ACC112 (cell line): ENCODE measurements at regions not wholly inside any gene's neighbourhood (a gene's known extent, or its start where the extent isn't known, plus 50 kb on each side); places are given as distances from the start of the nearest gene placed in this dataset.
"Not testable (repeated sequence)": the region's sequence is repeated elsewhere in the genome, so short reads cannot be mapped to it uniquely, and the experiment has no call there.

ENCODE experiments used
- H2AFZ ChIP-seq: fragments of 200-600 bp; sonication (generic); one replicate; pipeline ENCODE4 v1.6.0; 2017; ENCODE audit warnings: antibody characterized with exemption, low read length; ENCODE audit not compliant: unreplicated experiment
- H3K27ac ChIP-seq: fragments of 200-600 bp; sonication (generic); 2 replicates; pipeline ENCODE4 v1.5.1; 2014; ENCODE audit warnings: low read depth, mild to moderate bottlenecking, antibody characterized with exemption, low read length, moderate library complexity
- H3K27me3 ChIP-seq: fragments of 200-600 bp; sonication (generic); 2 replicates; pipeline ENCODE4 v1.6.1; 2014; ENCODE audit warnings: mild to moderate bottlenecking, antibody characterized with exemption, low read length, moderate library complexity, mixed read lengths; ENCODE audit not compliant: insufficient read depth
- H3K36me3 ChIP-seq: fragments of 200-600 bp; sonication (generic); 2 replicates; pipeline ENCODE4 v1.6.1; 2016; ENCODE audit warnings: mild to moderate bottlenecking, antibody characterized with exemption, low read length, moderate library complexity, mixed read lengths; ENCODE audit not compliant: insufficient read depth
- H3K4me1 ChIP-seq: fragments of 200-600 bp; sonication (generic); one replicate; pipeline ENCODE4 v1.6.1; 2016; ENCODE audit warnings: low read length, mixed read lengths; ENCODE audit not compliant: insufficient read depth, unreplicated experiment, control insufficient read depth
- H3K4me3 ChIP-seq: fragments of 200-600 bp; sonication (generic); 2 replicates; pipeline ENCODE4 v1.5.1; 2014; ENCODE audit warnings: mild to moderate bottlenecking, low read depth, low read length
- H3K79me2 ChIP-seq: fragments of 200-600 bp; sonication (generic); one replicate; pipeline ENCODE4 v1.6.0; 2016; ENCODE audit warnings: low read length; ENCODE audit not compliant: control insufficient read depth, unreplicated experiment, insufficient read depth

DNA sequence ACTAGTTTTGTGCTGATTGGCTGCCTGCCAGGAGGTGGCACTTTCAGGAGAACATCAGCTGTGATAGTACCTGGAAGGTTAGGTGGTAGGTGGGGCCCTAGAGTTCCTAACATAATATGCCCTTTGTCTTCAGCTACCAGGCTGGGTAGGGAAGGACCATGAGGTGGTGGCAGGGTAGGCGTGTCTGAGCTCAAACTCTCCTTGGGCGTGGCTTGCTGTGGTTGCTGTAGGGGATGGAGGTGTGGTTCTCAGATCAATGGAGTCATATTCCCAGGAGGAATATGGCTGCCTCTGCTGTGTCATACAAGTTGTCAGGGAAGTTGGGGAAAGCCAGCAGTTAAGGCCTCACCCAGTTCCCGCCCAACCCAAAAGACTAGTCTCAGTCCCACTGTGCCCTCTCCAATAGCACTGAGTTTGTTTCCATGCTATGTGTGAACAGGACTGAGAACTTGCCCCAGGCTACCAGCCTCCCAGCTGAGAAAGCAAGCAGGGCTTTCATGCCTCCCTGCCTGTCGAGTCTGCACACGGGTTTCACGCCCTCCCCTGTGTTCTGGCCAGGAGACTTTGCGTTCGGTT lies 107.7 kb downstream of the CHCHD4 start:
- Histone ChIP-seq H3K36me3 (no peaks in the 10 kb centered on the region), H3K27me3 (no peaks in the 10 kb centered on the region), H3K27ac (no peak overlapping the region), H3K4me1 (no peaks in the 10 kb centered on the region), H3K79me2 (no peaks in the 10 kb centered on the region), H3K4me3 (no peak overlapping the region), H2AFZ (no peak overlapping the region)

DNA sequence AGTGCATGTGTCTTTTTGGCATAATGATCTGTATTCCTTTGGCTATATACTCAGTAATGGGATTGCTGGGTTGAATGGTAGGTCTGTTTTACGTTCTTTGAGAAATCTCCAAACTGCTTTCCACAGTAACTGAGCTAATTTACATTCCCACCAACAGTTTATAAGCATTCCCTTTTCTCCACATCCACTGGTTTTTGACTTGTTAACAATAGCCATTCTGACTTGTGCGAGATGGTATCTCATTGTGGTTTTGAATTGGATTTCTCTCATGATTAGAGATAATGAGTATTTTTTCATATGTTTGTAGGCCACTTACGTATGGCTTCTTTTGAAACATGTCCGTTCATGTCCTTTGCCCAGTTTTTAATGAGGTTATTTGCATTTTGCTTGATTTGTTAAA lies 117.7 kb downstream of the CHCHD4 start:
- H3K27ac ChIP-seq: no peak overlapping the region
- H3K4me1 ChIP-seq: no peaks in the 10 kb centered on the region
- no peaks in the 10 kb centered on the region for H3K79me2 ChIP-seq
- H3K36me3 ChIP-seq: no peaks in the 10 kb centered on the region
- H3K4me3 ChIP-seq: no peak overlapping the region
- H3K27me3 ChIP-seq: no peaks in the 10 kb centered on the region
- no peak overlapping the region for H2AFZ ChIP-seq

DNA sequence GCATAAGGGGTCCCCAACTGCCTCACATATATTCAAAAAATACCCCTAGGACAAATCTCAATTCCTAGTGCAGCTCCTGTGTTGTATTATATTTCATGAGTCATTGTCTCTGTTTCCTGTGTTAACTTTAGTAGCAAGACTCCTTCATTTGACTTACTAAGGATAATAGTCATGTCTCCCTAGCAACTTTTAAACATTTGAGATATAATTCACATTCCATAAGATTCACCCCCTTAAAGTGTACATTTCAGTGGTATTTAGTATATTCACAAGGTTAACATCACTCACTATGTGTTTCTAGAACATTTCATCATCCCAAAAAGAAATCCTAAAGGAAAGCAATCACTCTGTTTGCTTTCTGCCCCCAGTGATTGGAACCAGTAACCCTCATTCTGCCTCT lies 121.3 kb upstream of the WNT7A start:
- no peaks in the 10 kb centered on the region for H3K36me3 ChIP-seq
- H2AFZ ChIP-seq: peak overlapping the region; percentile 32
- peak overlapping the region; percentile 43 for H3K27ac ChIP-seq
- H3K4me1 ChIP-seq: no peaks in the 10 kb centered on the region
- H3K27me3 ChIP-seq: no peaks in the 10 kb centered on the region
- H3K79me2 ChIP-seq: no peaks in the 10 kb centered on the region
- no peak overlapping the region for H3K4me3 ChIP-seq

DNA sequence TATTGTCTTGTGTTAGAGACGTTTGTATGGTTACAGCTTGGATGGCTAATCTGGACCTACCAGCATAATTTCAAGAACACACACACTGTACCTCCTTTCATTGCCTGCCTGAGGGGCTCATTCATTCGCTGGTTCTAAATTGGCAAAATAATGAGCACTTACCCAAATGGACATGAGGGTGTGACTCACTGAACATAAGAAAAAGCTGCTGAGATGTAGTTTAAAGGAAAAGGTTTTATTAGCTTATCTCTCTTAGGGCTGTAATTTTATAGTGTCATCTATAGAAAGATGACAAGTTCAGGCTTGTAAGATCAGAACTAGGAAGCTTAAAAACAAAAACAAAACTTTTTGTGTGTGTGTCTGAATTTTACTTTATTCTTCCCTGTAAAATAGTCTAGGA lies 120.7 kb upstream of the WNT7A start:
- no peaks in the 10 kb centered on the region for H3K27me3 ChIP-seq
- peak overlapping the region; percentile 43; the same call in 1 of the 2 replicates for H3K27ac ChIP-seq
- H3K4me3 ChIP-seq: no peak overlapping the region
- H2AFZ ChIP-seq: no peak overlapping the region
- H3K36me3 ChIP-seq: no peaks in the 10 kb centered on the region
- H3K79me2 ChIP-seq: no peaks in the 10 kb centered on the region
- H3K4me1 ChIP-seq: no peaks in the 10 kb centered on the region

DNA sequence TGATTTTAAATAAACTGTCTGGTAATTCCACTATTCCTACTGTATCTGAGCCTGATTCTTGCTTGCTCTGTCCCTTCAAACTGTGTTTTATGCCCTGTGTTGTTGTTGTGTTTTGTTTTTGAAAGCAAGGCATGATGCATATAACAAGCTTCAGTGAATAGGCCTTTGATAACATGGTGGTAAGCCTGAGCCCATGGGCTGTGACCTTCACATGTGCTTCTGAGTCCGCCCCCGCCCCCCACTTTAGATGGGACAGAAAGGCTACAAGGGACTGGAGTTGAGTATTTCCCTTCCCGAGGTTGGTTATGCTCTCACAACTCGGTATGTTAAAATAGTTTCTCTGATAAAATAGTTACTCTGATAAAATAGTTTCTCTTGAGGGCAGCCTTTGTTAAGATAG lies 119.0 kb upstream of the WNT7A start:
- Histone ChIP-seq H3K27me3 (no peaks in the 10 kb centered on the region), H3K4me1 (no peaks in the 10 kb centered on the region), H3K36me3 (no peaks in the 10 kb centered on the region), H2AFZ (no peak overlapping the region), H3K4me3 (no peak overlapping the region), H3K27ac (no peak overlapping the region), H3K79me2 (no peaks in the 10 kb centered on the region)

DNA sequence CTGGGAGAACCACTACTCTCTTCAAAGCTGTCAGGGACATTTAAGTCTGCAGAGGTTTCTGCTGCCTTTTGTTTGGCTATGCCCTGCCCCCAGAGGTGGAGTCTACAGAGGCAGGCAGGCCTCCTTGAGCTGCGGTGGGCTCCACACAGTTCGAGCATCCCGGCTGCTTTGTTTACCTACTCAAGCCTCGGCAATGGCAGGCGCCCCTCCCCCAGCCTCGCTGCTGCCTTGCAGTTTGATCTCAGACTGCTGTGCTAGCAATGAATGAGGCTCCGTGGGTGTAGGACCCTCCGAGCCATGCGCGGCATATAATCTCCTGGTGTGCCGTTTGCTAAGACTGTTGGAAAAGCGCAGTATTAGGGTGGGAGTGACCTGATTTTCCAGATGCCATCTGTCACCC lies 115.3 kb upstream of the WNT7A start:
- not testable (repeated sequence) for H3K27me3 ChIP-seq, H3K4me1 ChIP-seq, H3K36me3 ChIP-seq, H3K79me2 ChIP-seq, H2AFZ ChIP-seq, H3K27ac ChIP-seq, H3K4me3 ChIP-seq

DNA sequence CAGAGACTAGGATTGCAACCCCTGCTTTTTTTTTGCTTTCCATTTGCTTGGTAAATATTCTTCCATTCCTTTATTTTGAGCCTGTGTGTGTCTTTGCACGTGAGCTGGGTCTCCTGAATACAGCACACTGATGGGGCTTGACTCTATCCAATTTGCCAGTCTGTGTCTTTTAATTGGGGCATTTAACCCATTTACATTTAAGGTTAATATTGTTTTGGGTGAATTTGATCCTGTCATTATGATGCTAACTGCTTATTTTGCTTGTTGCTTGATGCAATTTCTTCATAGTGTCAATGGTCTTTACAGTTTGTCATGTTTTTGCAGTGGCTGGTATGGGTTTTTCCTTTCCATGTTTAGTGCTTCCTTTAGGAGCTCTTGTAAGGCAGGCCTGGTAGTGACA lies 109.1 kb upstream of the WNT7A start:
- not testable (repeated sequence) for H3K4me3 ChIP-seq, H3K27me3 ChIP-seq, H3K79me2 ChIP-seq

DNA sequence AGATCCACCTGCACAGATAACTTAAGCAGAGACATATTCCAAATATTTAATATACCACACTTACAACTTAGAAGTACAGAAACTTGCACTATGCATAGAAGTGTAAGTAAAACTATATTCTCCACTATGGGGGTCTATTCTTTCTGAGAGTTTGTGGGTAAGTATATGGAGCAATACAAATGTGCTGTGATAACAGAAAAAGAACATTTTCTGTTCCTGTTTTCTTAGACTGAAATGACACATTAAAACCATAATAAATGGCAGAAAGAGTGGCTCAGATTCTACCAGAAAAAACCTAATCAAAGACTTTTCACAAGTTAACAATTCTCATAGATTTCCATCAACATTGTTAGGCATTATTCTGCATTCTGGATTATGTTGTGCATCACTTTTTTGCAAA lies 96.6 kb upstream of the WNT7A start:
- Histone ChIP-seq H3K79me2 (no peaks in the 10 kb centered on the region), H3K27me3 (no peaks in the 10 kb centered on the region), H3K4me3 (no peak overlapping the region), H3K36me3 (no peaks in the 10 kb centered on the region), H3K27ac (no peak overlapping the region), H2AFZ (no peak overlapping the region), H3K4me1 (no peaks in the 10 kb centered on the region)

More for the DNA sequence above, 109.1 kb upstream of the WNT7A start:
- H3K36me3 ChIP-seq, H3K4me1 ChIP-seq, H2AFZ ChIP-seq, H3K27ac ChIP-seq: not testable (repeated sequence)

DNA sequence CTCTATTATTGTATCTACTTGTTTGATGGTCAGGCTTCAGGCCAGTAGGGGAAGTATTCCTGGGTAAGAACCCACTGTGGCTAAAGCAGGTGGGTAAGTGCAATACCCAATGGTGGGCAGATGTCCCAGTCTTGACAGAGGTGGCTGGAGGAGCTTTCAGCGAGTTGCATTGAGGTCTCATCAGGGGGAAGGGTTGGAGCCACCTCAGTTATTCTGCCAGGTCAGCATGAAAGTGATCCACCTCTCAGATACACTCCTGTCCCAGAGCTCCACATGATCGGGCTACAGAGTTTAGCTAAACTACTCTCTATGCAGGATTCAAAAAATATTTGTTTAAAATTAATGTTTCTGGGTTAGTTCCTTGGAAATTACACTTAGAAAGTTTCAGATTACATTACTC lies 95.8 kb upstream of the WNT7A start:
- Histone ChIP-seq H2AFZ (no peak overlapping the region), H3K27ac (no peak overlapping the region), H3K36me3 (no peaks in the 10 kb centered on the region)

DNA sequence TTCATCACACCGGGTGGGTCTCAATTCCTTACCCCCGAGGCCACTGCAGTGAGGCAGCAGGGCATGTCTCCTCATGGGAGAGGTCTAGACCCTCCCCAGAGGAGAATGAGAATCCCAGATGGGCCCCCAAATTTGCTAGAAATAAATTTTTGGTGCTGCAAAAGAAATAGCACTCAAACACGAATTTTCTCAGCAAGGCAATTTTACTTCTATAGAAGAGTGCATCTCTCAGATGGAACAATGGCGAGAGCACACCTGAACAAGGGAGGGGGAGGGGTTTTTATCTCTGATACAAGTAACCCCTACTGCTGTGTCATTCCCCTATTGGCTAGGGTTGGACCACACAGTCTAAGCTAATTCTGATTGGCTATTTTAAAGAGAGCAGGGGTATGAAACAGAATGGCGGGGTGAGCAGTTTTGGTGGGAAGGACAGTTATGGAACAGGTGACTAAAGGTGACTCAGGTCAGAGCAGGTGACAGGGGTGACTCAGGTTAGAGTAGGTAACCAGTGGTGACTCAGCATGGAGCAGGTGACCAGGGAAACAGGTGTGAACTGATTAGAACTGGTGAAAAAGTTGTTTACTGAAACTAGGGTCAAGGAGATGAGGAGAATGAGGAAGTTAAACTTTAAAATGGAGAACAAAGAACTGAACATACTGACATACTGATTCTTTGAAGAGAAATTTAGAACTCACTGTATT lies 93.0 kb upstream of the WNT7A start:
- no peak overlapping the region for H2AFZ ChIP-seq
- H3K79me2 ChIP-seq: no peaks in the 10 kb centered on the region
- no peak overlapping the region for H3K4me3 ChIP-seq
- H3K36me3 ChIP-seq: no peaks in the 10 kb centered on the region
- no peaks in the 10 kb centered on the region for H3K4me1 ChIP-seq
- no peak overlapping the region for H3K27ac ChIP-seq
- H3K27me3 ChIP-seq: no peaks in the 10 kb centered on the region

More for the DNA sequence above, 95.8 kb upstream of the WNT7A start:
- H3K79me2 ChIP-seq: no peaks in the 10 kb centered on the region
- no peaks in the 10 kb centered on the region for H3K27me3 ChIP-seq
- H3K4me3 ChIP-seq: no peak overlapping the region
- no peaks in the 10 kb centered on the region for H3K4me1 ChIP-seq

DNA sequence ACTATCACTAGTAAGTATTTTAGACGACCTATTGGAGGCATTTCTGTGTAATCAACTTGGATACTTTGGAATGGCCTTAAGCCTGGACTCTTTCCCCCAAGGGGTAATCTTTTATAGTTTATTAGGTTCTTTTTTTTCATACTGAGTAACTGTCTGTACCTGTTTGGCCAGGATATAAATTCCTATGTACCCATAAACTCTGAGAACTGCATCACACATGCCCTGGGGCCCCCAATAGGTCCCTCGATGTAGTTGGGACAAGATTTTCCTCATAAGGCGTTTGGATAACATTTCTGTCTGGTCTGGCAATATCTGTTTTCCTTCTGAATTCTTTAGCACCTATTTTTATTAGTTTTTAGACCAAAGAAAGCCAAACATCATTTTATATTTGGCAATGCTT lies 86.4 kb upstream of the WNT7A start:
- Histone ChIP-seq H3K27ac (no peak overlapping the region), H3K79me2 (no peaks in the 10 kb centered on the region), H3K27me3 (no peaks in the 10 kb centered on the region), H3K4me3 (no peak overlapping the region), H2AFZ (no peak overlapping the region), H3K4me1 (no peaks in the 10 kb centered on the region), H3K36me3 (no peaks in the 10 kb centered on the region)
